Renal cortical epithelial cell (primary cell): ENCODE measurements at regions not wholly inside any gene's neighbourhood (a gene's known extent, or its start where the extent isn't known, plus 50 kb on each side); places are given as distances from the start of the nearest gene placed in this dataset.

Experiments
- DNase-seq: peaks from one replicate; pipeline ENCODE4 v3.0.0-alpha.2; 2011; ENCODE audit warnings: low read depth

GRCh38 chr1:90402893-90403849 is 313.9 kb downstream of the BARHL2 start:
- peak; percentile 99 for DNase-seq

DNA sequence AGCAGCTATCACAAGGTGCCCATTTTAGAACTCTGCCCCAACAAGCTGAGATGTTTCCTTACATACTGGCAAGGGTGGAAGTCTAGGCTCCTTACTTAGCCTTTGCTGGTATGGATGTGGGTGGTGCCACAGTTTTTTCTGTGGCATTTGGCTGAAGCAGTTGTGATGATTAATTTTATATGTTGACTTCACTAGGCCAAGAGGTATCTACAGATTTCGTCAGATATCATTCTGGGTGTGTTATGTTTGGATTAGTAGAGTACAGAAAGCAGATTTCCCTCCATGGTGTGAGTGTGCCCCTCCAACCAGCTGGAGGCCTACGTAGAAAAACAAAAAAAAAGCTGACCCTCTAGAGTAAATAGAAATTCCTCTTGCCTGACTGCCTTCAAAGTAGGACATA is 317.0 kb downstream of the BARHL2 start:
- no peak for DNase-seq

GRCh38 chr1:90396917-90397316 is 320.2 kb downstream of the BARHL2 start:
- DNase-seq = no peak

DNA sequence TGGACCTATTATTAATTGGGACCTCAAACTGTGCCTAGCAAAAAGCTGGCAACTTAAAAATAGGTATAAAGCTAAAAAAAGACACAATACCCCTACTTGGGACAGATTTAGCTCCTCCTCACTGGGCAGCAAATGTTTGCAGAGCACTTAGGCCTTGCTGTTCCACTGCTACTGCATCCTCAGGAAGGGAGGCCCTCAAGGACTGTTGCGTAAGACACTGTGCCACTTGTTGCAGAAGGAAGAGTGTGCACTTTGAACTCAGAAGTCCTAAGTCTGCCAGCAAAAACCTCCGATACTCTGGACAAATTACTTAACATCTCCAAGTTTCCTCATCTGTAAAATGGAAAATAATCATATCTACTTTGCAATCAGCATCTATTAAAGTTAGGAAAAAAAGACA is 322.9 kb downstream of the BARHL2 start:
- peak; percentile 46 for DNase-seq

DNA sequence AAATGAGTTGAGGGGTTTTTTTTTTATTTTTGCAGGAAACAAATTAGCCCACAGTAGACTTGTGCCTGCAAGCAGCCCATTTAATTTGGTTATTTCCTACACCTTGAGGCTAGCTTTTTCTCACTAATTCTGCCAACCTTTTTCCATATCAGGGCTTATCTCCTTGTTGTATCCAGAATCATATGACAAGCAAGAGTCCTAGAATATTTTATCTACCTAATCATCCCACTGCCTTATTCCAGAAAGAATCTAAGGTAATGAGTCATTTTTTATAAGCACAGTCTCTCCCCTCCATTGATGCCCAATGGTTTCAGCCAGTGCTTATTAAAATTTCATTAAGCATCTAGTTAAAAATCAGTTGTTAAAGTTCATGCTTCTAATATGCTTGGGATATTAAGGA is 324.1 kb downstream of the BARHL2 start:
- DNase-seq = peak; percentile 13

DNA sequence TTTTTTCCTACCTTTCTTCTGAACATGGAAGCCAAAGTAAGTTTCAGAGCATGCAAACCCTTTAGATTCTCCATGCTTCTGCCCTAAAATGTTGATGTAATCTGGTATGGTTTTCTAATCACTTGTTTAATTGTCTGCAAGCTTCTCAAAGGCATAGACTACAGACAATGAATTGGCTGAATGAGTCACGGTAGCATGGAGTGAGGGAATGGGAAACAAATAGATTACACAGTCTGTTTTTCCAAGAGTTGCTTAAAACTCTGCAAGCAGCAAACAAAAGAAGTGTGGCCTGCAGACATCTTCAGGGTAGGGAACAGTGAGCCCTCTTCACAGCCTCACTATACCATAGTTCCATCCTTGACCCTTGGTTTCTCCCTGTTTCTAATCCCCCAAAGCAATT is 326.0 kb downstream of the BARHL2 start:
- DNase-seq = peak; percentile 60

DNA sequence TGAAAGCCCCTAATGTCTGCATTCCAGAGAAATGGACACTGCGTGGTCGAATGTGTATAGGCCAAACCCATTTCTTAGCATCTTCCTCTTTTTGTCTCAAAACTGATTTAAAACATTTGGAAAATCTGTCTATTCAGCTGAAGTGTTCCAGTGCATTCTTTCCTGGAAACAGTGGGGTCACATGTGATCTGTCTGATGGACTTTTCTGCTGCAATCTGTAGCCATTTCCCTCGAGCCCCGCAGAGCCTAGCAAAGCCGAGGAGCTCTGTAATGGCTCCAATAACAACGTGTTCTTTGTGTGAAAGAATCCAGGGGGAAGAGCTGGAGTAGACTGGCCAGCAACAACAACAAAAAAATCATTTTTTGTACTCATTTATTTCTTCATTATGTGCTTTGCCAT is 329.3 kb downstream of the BARHL2 start:
- DNase-seq = no peak

DNA sequence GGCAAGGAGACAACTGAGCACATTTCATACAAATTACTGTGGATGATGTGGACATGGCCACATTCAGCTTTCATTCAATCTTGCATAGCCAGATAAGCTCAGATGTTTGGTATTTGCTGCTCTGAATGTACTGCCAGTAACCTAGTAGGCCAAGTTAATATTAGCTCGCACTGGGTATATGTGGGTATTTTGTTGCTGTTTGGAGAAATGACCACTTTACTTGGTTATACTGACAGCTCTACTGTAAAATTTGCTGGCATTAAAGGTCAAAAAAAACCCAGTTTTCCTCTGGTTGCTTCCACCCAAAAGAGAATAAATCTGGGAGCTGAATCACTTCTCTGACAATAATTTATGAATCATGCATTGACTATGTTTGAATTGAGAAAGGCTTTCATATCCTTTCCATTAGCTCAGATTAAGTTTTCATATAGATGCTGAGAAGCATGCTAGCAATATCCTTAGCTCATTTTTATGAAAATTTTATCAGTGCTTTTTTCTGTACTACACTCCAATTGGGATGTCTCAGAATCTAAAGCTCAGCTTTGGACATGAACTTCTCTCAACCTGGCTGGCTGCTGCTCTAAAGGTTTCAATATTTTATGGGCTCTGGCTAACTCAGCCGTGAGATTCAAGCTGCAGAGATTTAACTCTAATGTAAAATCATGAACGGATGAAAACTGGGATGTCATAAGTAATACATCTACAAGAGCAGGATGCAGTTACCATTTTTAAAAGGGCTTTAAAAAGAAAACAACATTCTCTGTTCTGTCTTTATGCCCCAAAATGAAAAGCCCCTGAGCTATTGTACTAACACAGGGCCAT is 330.0 kb downstream of the BARHL2 start:
- no peak for DNase-seq

DNA sequence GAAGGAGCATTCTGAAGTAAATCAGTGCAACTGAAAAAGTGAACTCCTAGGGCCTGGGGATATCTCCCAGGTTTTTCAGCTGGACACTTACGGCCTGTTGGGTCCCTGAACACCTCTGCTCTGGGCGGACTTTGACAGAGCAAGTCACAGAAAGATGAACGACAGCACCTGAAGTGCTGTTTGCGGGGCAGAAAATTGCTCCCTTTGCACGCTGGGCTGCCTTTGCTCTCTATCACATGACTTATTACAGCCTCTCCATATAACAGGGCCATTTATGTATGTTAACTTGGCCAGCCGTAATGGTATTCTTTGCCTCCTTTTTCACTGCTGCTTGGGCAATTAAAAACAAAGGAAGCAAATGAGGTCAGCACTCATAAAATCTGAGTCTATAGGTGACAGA is 332.9 kb downstream of the BARHL2 start:
- DNase-seq = no peak

GRCh38 chr1:90382161-90382560 is 334.9 kb downstream of the BARHL2 start:
- DNase-seq = no peak

DNA sequence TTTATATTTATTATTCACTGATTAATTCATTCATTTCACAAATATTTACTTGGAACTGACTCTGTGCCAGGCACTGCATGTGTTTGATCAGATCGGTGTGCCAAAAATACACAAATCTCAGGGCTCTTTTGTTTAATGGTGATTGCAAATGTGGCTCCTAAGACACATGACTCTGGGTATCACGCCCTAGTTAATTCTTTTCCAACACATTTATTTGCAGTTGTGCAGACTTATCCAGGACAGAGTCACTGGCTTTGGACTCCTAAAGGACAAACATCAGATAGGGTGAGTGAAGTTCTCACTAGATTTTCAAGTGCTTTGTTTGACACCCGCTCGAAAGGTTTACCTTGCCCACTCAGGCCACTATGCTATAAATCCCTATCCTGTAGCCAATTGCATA is 335.5 kb downstream of the BARHL2 start:
- no peak for DNase-seq

GRCh38 chr1:90371448-90371813 is 345.7 kb downstream of the BARHL2 start:
- DNase-seq = no peak

- peak; percentile 34 for DNase-seq
Observed at GRCh38 chr1:90370686-90371447, 346.2 kb downstream of the BARHL2 start.

DNA sequence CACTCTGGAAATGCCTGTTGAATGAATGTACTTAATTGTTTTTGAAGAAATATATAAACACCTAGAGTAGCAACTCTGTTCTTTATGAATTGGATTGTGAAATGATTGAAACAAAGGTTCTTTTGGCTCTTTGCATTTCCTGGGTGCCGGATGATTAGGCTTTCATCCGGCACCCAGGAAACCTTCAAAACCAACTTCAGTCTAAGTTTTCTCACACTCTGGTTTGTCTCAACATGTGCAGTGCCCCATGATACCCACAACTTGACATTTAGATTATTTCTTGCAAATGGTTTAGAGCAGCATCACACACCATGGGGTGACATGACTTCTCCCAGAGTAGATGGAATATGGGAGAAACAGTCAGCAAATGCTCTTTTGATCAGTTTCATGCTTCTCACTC is 354.9 kb downstream of the BARHL2 start:
- no peak for DNase-seq

DNA sequence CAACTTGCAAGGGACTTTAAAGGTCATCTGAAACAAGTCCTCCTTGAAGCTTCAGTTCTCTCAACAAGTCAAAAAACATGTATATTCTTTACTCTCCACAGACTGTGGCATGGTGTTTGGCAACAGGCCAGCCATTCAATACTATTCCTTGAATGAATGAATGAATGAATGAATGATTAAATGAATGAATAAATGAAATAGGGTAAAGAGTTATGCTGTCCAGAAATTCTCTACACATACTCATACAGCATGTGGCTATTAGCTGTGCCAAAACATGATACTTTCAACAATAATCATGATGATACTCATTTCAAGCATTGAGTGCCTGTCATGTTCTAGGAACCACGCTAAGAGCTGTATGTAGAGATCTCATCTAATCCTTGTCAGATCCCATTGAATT is 356.1 kb downstream of the BARHL2 start:
- DNase-seq = no peak

GRCh38 chr1:90359994-90360393 is 357.1 kb downstream of the BARHL2 start:
- DNase-seq = no peak

- DNase-seq = no peak
Observed at GRCh38 chr1:90358448-90358847, 358.7 kb downstream of the BARHL2 start.

GRCh38 chr1:90357995-90358394 is 359.1 kb downstream of the BARHL2 start:
- DNase-seq = no peak

GRCh38 chr1:90356991-90357390 is 360.1 kb downstream of the BARHL2 start:
- no peak for DNase-seq

- DNase-seq = no peak
Observed at GRCh38 chr1:90356101-90356500, 361.0 kb downstream of the BARHL2 start.

- DNase-seq = no peak
Observed at GRCh38 chr1:90354704-90355103, 359.8 kb downstream of the ZNF326 start.

GRCh38 chr1:90351019-90351418 is 356.1 kb downstream of the ZNF326 start:
- DNase-seq = no peak
